Fibroblast of lung (primary cell): ENCODE measurements at regions not wholly inside any gene's neighbourhood (a gene's known extent, or its start where the extent isn't known, plus 50 kb on each side); places are given as distances from the start of the nearest gene placed in this dataset.

ENCODE experiments used
- DNase-seq, 2 donors: peaks; one replicate each; pipeline versions ENCODE4 v3.0.0 to v3.0.0-alpha.2; 2010; ENCODE audit warnings: low read depth in 2 of 2
- H2AFZ ChIP-seq: 2 replicates; pipeline ENCODE4 v1.5.1; 2012; ENCODE audit warnings: low read length, control low read depth, inconsistent platforms
- H3K27ac ChIP-seq: 2 replicates; pipeline ENCODE4 v1.5.1; 2011; ENCODE audit warnings: low read length, control low read depth; ENCODE audit not compliant: insufficient read depth
- H3K27me3 ChIP-seq: 2 replicates; pipeline ENCODE4 v1.5.1; 2011; ENCODE audit warnings: mild to moderate bottlenecking, low read length; ENCODE audit not compliant: control insufficient read depth, insufficient read depth
- H3K36me3 ChIP-seq: 2 replicates; pipeline ENCODE4 v1.5.1; 2011; ENCODE audit warnings: low read length; ENCODE audit not compliant: control insufficient read depth, insufficient read depth
- H3K4me1 ChIP-seq: 2 replicates; pipeline ENCODE4 v1.5.1; 2011; ENCODE audit warnings: low read length; ENCODE audit not compliant: control insufficient read depth, insufficient read depth; ENCODE audit errors: extremely low read depth
- H3K4me2 ChIP-seq: 2 replicates; pipeline ENCODE4 v1.5.1; 2011; ENCODE audit warnings: low read length, control low read depth; ENCODE audit not compliant: insufficient read depth; ENCODE audit errors: extremely low read depth
- H3K4me3 ChIP-seq, 4 experiments: fragments of 200-600 bp in 1 of 4; sonication (generic) in 1 of 4; replicated peaks in 1 of 4; 2 replicates each; pipeline ENCODE4 v1.5.1; 2011 to 2016; ENCODE audit warnings: low read length in 4 of 4, low read depth in 3 of 4, mild to moderate bottlenecking in 3 of 4, control low read depth in 2 of 4, inconsistent platforms in 1 of 4, mixed read lengths in 1 of 4; ENCODE audit not compliant: insufficient read depth in 1 of 4; ENCODE audit errors: control extremely low read depth in 1 of 4
- H3K79me2 ChIP-seq: 2 replicates; pipeline ENCODE4 v1.5.1; 2012; ENCODE audit warnings: mild to moderate bottlenecking, low read length, inconsistent platforms; ENCODE audit not compliant: control insufficient read depth, insufficient read depth
- H3K9ac ChIP-seq: 2 replicates; pipeline ENCODE4 v1.5.1; 2011; ENCODE audit warnings: mild to moderate bottlenecking, low read length, control low read depth; ENCODE audit not compliant: insufficient read depth
- H3K9me3 ChIP-seq: 2 replicates; pipeline ENCODE4 v1.5.1; 2012; ENCODE audit warnings: low read depth, low read length; ENCODE audit not compliant: control insufficient read depth, insufficient read depth
- H4K20me1 ChIP-seq: 2 replicates; pipeline ENCODE4 v1.5.1; 2011; ENCODE audit warnings: low read length; ENCODE audit not compliant: control insufficient read depth, insufficient read depth; ENCODE audit errors: extremely low read depth
- CTCF ChIP-seq, 2 donors: IDR thresholded peaks in 1 of 2; conservative IDR thresholded peaks in 1 of 2; 1 replicate in 1 of 2; 2 replicates in 1 of 2; pipeline ENCODE4 v1.5.1; 2011 to 2012; ENCODE audit warnings: low read length in 2 of 2, control low read depth in 1 of 2, inconsistent platforms in 1 of 2, low read depth in 1 of 2, mild to moderate bottlenecking in 1 of 2
- EZH2 ChIP-seq: IDR thresholded peaks from 2 replicates; pipeline ENCODE4 v1.5.1; 2012; ENCODE audit warnings: low read length, control low read depth, mild to moderate bottlenecking; ENCODE audit errors: missing control alignments

GRCh38 chr2:219823574-219823973, 196.1 kb downstream of the SLC4A3 start:
- DNase-seq = no peak
- Histone ChIP-seq H4K20me1 (no peaks in the 10 kb centered on the region), H3K9me3 (no peaks in the 10 kb centered on the region), H3K27me3 (no peaks in the 10 kb centered on the region), H3K9ac (no peak overlapping the region), H2AFZ (no peak overlapping the region), H3K4me2 (no peak overlapping the region), H3K36me3 (no peaks in the 10 kb centered on the region), H3K27ac (no peak overlapping the region), H3K79me2 (no peaks in the 10 kb centered on the region), H3K4me3 (no peak overlapping the region), H3K4me1 (no peaks in the 10 kb centered on the region)
- no peak for TF ChIP-seq CTCF (conservative IDR thresholded peaks at IDR 0.05 in 1 of 2, IDR thresholded peaks at IDR 0.05 in 1 of 2; ENCODE audit: low read depth in 1 of 2, low read length in 2 of 2)
- TF ChIP-seq EZH2 = no peak

- TF ChIP-seq EZH2 = no peak
- Histone ChIP-seq H3K27ac (no peak overlapping the region), H2AFZ (no peak overlapping the region), H3K36me3 (no peaks in the 10 kb centered on the region), H3K9ac (no peak overlapping the region), H3K9me3 (no peaks in the 10 kb centered on the region), H3K4me1 (no peaks in the 10 kb centered on the region), H3K4me2 (no peak overlapping the region), H3K27me3 (no peaks in the 10 kb centered on the region), H4K20me1 (no peaks in the 10 kb centered on the region), H3K79me2 (no peaks in the 10 kb centered on the region), H3K4me3 (no peak overlapping the region)
- no peak for DNase-seq
Observed at GRCh38 chr2:219824996-219825395, 197.6 kb downstream of the SLC4A3 start.

GRCh38 chr2:219828127-219828526, 200.7 kb downstream of the SLC4A3 start:
- H3K4me2 ChIP-seq = no peak overlapping the region
- TF ChIP-seq EZH2 (no peak), CTCF (conservative IDR thresholded peaks at IDR 0.05 in 1 of 2, IDR thresholded peaks at IDR 0.05 in 1 of 2; ENCODE audit: low read depth in 1 of 2, low read length in 2 of 2) (no peak)

More at GRCh38 chr2:219828127-219828526, 200.7 kb downstream of the SLC4A3 start:
- Histone ChIP-seq H3K4me1 (no peaks in the 10 kb centered on the region), H3K27ac (no peak overlapping the region), H3K9ac (no peak overlapping the region), H4K20me1 (no peaks in the 10 kb centered on the region), H3K79me2 (no peaks in the 10 kb centered on the region), H3K27me3 (no peaks in the 10 kb centered on the region), H3K36me3 (no peaks in the 10 kb centered on the region), H2AFZ (no peak overlapping the region), H3K9me3 (no peaks in the 10 kb centered on the region), H3K4me3 (no peak overlapping the region)
- no peak for DNase-seq
